ENCODE measurements at regions not wholly inside any gene's neighbourhood (a gene's known extent, or its start where the extent isn't known, plus 50 kb on each side); places are given as distances from the start of the nearest gene placed in this dataset.

DNA sequence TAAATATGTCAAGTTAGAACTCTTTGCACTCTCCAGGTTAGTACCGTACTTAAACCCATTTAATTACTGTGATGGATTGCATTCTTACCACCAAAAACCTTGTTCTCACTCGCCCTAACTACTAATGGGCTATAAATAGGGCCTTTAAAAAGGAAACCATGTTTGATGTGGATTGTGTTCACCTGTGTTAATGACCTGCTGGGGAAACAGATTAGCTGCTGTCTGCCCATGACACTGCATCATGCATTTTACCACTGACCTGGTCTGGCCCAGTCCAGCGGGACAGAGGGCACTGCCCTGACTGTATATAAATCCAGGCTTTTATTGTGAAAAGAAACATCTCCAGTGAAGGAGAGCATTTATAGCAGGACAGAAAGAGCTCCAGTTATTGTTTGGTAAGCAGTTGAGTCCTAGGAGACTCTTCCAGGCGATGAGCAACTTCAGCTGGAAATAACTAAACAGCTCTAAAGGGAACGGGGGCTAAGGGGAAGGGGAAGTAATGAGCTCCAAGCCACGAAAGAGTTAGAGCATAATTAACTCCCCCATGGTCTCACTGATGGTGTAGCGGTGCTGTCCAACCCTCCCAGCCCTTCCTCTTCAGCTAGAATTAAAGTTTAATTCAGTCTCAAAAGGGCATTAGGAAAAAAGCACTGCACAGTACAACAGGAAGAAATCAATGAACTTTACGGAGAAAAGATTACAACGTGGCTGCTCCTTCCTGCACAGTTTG lies 303.1 kb downstream of the ENC1 start:
- POLR2A ChIA-PET = no interaction called here

DNA sequence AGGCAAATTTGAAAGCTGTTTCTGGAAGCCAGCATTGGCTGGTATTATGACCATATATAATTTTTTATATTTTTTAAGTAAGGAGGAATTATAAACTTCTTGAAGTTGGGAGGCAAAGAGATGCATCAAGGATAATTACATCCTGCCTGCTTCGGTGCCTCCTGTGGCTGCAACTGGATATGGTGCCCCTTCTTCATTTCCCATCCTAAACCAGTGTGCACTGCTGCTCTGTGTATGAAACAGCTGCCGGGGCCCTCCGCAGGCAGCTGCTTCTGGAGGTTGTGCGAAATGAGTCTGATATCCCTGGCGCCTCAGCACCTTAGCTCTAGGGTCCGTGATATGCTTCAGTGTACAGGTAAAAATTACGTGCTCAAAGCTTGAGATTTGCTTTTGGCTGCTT lies 304.2 kb downstream of the ENC1 start:
- Histone ChIP-seq H3K27me3 (ENCODE audit: control insufficient read depth, insufficient read depth, low read length) (peaks cover 4% of the 10 kb centered on the region), H3K4me3 (ENCODE audit: low read depth, low read length) (no peak overlapping the region), H3K36me3 (ENCODE audit: control insufficient read depth, insufficient read depth, low read length) (no peaks in the 10 kb centered on the region)
- TF ChIP-seq, protein P1, sequence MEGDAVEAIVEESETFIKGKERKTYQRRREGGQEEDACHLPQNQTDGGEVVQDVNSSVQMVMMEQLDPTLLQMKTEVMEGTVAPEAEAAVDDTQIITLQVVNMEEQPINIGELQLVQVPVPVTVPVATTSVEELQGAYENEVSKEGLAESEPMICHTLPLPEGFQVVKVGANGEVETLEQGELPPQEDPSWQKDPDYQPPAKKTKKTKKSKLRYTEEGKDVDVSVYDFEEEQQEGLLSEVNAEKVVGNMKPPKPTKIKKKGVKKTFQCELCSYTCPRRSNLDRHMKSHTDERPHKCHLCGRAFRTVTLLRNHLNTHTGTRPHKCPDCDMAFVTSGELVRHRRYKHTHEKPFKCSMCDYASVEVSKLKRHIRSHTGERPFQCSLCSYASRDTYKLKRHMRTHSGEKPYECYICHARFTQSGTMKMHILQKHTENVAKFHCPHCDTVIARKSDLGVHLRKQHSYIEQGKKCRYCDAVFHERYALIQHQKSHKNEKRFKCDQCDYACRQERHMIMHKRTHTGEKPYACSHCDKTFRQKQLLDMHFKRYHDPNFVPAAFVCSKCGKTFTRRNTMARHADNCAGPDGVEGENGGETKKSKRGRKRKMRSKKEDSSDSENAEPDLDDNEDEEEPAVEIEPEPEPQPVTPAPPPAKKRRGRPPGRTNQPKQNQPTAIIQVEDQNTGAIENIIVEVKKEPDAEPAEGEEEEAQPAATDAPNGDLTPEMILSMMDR (IDR thresholded peaks at IDR 0.05; ENCODE audit: insufficient read depth, low read depth, low read length) = no peak
- ChIA-PET CTCF (no interaction called here), POLR2A (no interaction called here)
- no peak for DNase-seq (ENCODE audit: low read depth)

More for the DNA sequence above, 303.1 kb downstream of the ENC1 start:
- TF ChIP-seq, protein P1 (IDR thresholded peaks at IDR 0.05; ENCODE audit: insufficient read depth, low read depth, low read length) = no peak
- Histone ChIP-seq H3K36me3 (ENCODE audit: control insufficient read depth, insufficient read depth, low read length) (no peaks in the 10 kb centered on the region), H3K4me3 (ENCODE audit: low read depth, low read length) (no peak overlapping the region), H3K27me3 (ENCODE audit: control insufficient read depth, insufficient read depth, low read length) (peaks cover 4% of the 10 kb centered on the region)
- no peak for DNase-seq (ENCODE audit: low read depth)
- CTCF ChIA-PET = interaction anchor here (0.8 to 1.1 kb wide), 3 partner anchors 19 to 38 kb away, joined by 3 read pairs; no protein-coding TSS in a partner anchor

DNA sequence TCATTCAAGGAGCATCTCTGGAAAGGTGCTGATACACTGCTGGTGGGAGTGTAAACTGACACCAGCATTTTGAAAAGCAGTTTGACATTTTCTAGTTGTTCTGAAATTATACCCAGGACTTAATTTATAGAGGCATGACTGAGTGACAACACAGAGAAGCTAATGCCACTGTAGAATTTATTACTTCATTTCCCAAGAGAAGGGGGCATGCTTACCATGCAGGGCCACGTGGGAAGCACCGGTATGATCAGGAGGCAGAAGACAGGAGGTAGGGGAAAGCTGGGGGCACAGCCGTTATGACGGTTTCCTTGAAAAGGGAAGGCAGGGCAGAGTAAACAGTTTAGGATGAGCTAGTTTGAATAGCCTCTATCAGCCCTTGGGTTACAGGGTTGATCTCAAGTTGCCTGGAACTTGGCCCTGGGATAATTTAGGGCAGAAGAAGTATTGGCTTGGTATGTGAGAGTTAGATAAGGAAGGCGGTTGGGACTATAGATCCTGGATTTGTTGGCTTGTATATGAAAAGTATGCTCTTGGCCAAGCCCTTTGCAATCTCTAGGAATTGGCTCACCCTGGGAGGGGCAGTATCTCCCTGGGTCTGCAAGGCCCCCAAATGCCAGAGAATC lies 305.7 kb downstream of the ENC1 start:
- CTCF ChIA-PET = interaction anchor here (0.9 kb wide), 1 partner anchor 19 kb away, joined by 3 read pairs; no protein-coding TSS in a partner anchor
- Histone ChIP-seq H3K4me3 (ENCODE audit: low read depth, low read length) (no peak overlapping the region), H3K36me3 (ENCODE audit: control insufficient read depth, insufficient read depth, low read length) (no peaks in the 10 kb centered on the region), H3K27me3 (ENCODE audit: control insufficient read depth, insufficient read depth, low read length) (peaks cover 2% of the 10 kb centered on the region)
- TF ChIP-seq, protein P1 (IDR thresholded peaks at IDR 0.05; ENCODE audit: insufficient read depth, low read depth, low read length) = no peak
- POLR2A ChIA-PET = no interaction called here
- DNase-seq (ENCODE audit: low read depth) = no peak

GRCh38 chr5:74334062-74334761 lies 306.3 kb downstream of the ENC1 start:
- TF ChIP-seq, protein P1 (IDR thresholded peaks at IDR 0.05; ENCODE audit: insufficient read depth, low read depth, low read length) = no peak
- Histone ChIP-seq H3K36me3 (ENCODE audit: control insufficient read depth, insufficient read depth, low read length) (no peaks in the 10 kb centered on the region), H3K27me3 (ENCODE audit: control insufficient read depth, insufficient read depth, low read length) (peaks cover 2% of the 10 kb centered on the region), H3K4me3 (ENCODE audit: low read depth, low read length) (no peak overlapping the region)
- DNase-seq (ENCODE audit: low read depth) = no peak
- CTCF ChIA-PET = interaction anchor here (0.9 kb wide), 1 partner anchor 18 kb away, joined by 3 read pairs; no protein-coding TSS in a partner anchor
- POLR2A ChIA-PET = no interaction called here

- TF ChIP-seq, protein P1 (IDR thresholded peaks at IDR 0.05; ENCODE audit: insufficient read depth, low read depth, low read length) = no peak
- Histone ChIP-seq H3K27me3 (ENCODE audit: control insufficient read depth, insufficient read depth, low read length) (peaks cover 2% of the 10 kb centered on the region), H3K36me3 (ENCODE audit: control insufficient read depth, insufficient read depth, low read length) (no peaks in the 10 kb centered on the region), H3K4me3 (ENCODE audit: low read depth, low read length) (no peak overlapping the region)
- ChIA-PET CTCF (no interaction called here), POLR2A (no interaction called here)
- no peak for DNase-seq (ENCODE audit: low read depth)
Measured at GRCh38 chr5:74333430-74333829, 307.1 kb downstream of the ENC1 start.

Measured in BJ (cell line).